Stimulated activated CD8-positive, alpha-beta memory T cell treated with anti-CD3 and anti-CD28 coated beads, Interleukin-2, amount 100 ng/mL, for 1 hour (primary cell): ENCODE measurements at regions not wholly inside any gene's neighbourhood (a gene's known extent, or its start where the extent isn't known, plus 50 kb on each side); places are given as distances from the start of the nearest gene placed in this dataset.
"Not testable (repeated sequence)": the region's sequence is repeated elsewhere in the genome, so short reads cannot be mapped to it uniquely, and the experiment has no call there.

Experiments used
- DNase-seq, 2 donors: peaks; one replicate each; pipeline ENCODE4 v3.0.0-alpha.2; 2020; ENCODE audit warnings: low read depth in 2 of 2

GRCh38 chr6:10343320-10343719, 71.6 kb downstream of the TFAP2A start:
- DNase-seq = no peak

GRCh38 chr6:10341605-10342004, 73.3 kb downstream of the TFAP2A start:
- no peak for DNase-seq

GRCh38 chr6:10338151-10338550, 76.7 kb downstream of the TFAP2A start:
- DNase-seq = no peak

- DNase-seq = not testable (repeated sequence)
Measured at GRCh38 chr6:10337376-10337775, 77.5 kb downstream of the TFAP2A start.

GRCh38 chr6:10332111-10332510, 82.8 kb downstream of the TFAP2A start:
- DNase-seq = no peak

GRCh38 chr6:10331334-10331968, 83.4 kb downstream of the TFAP2A start:
- no peak for DNase-seq

GRCh38 chr6:10330515-10330914, 84.4 kb downstream of the TFAP2A start:
- no peak for DNase-seq

- DNase-seq = no peak
Measured at GRCh38 chr6:10323018-10323417, 91.9 kb downstream of the TFAP2A start.

GRCh38 chr6:10320291-10320690, 94.6 kb downstream of the TFAP2A start:
- no peak for DNase-seq

GRCh38 chr6:10316373-10316721, 98.5 kb downstream of the TFAP2A start:
- no peak for DNase-seq

- DNase-seq = no peak
Measured at GRCh38 chr6:10315658-10316372, 99.1 kb downstream of the TFAP2A start.

- no peak for DNase-seq
Measured at GRCh38 chr6:10315034-10315433, 99.8 kb downstream of the TFAP2A start.

- DNase-seq = no peak
Measured at GRCh38 chr6:10314163-10314955, 100.5 kb downstream of the TFAP2A start.

- DNase-seq = no peak
Measured at GRCh38 chr6:10313799-10314162, 101.1 kb downstream of the TFAP2A start.

GRCh38 chr6:10312445-10312844, 102.4 kb downstream of the TFAP2A start:
- DNase-seq = no peak

- not testable (repeated sequence) for DNase-seq
Measured at GRCh38 chr6:10311546-10312405, 103.1 kb downstream of the TFAP2A start.

GRCh38 chr6:10310826-10311225, 104.0 kb downstream of the TFAP2A start:
- DNase-seq = no peak

- DNase-seq = no peak
Measured at GRCh38 chr6:10310330-10310653, 104.6 kb downstream of the TFAP2A start.

GRCh38 chr6:10309457-10310329, 105.2 kb downstream of the TFAP2A start:
- DNase-seq = no peak

GRCh38 chr6:10307476-10307875, 107.4 kb downstream of the TFAP2A start:
- no peak for DNase-seq

- DNase-seq = no peak
Measured at GRCh38 chr6:10307028-10307427, 107.8 kb downstream of the TFAP2A start.
